ENCODE measurements at regions not wholly inside any gene's neighbourhood (a gene's known extent, or its start where the extent isn't known, plus 50 kb on each side); places are given as distances from the start of the nearest gene placed in this dataset.

- TF ChIP-seq CTCF (IDR thresholded peaks at IDR 0.05) (no peak), SIN3A (IDR thresholded peaks at IDR 0.05; ENCODE audit: borderline replicate concordance, insufficient read depth, low read depth, low read length) (no peak), TCF7L2 (IDR thresholded peaks at IDR 0.05; ENCODE audit: low read depth, low read length) (no peak), REST (IDR thresholded peaks at IDR 0.05; ENCODE audit: insufficient read depth in 1 of 2, low read depth in 2 of 2, low read length in 1 of 2) (no peak), POLR2AphosphoS5 (IDR thresholded peaks at IDR 0.05; ENCODE audit: low read depth, low read length) (no peak)
These were observed 170.2 kb upstream of the CHST9 start for GRCh38 chr18:27355308-27355707.

Data from Panc1 (cell line).